H1 (cell line): ENCODE measurements at regions not wholly inside any gene's neighbourhood (a gene's known extent, or its start where the extent isn't known, plus 50 kb on each side); places are given as distances from the start of the nearest gene placed in this dataset.

ENCODE experiments used
- CTCF ChIA-PET: fragments of 300-600 bp; sonication (Branson Sonifier 250); formaldehyde crosslinking; loops from one replicate; lab custom pipeline; 2021; ENCODE audit not compliant: partially characterized antibody; lab: Charles Lee
- POLR2A ChIA-PET: fragments of 300-600 bp; sonication (Branson Sonifier 250); formaldehyde crosslinking; loops from one replicate; lab custom pipeline; 2021; ENCODE audit warnings: inconsistent platforms; ENCODE audit not compliant: partially characterized antibody; lab: Charles Lee
- DNase-seq, 2 experiments: peaks; one replicate each; pipeline versions ENCODE4 v3.0.0 to v3.0.0-alpha.2; 2010 to 2022; ENCODE audit warnings: low spot score in 2 of 2, low read depth in 1 of 2, mixed read lengths in 1 of 2
- FAIRE-seq: peaks from 2 replicates; lab custom pipeline; 2011; peaks lifted over from hg19 to GRCh38; lab: Jason Lieb, UNC
- H2AFZ ChIP-seq: 2 replicates; pipeline ENCODE4 v1.8.1; 2012; ENCODE audit warnings: low read length, inconsistent platforms
- H2AK5ac ChIP-seq: 2 replicates; pipeline ENCODE4 v1.6.1; 2013; ENCODE audit warnings: low read depth, low read length
- H2BK120ac ChIP-seq: replicated peaks from 2 replicates; pipeline ENCODE3; 2013; ENCODE audit warnings: low read depth, low read length, inconsistent platforms
- H2BK12ac ChIP-seq: 2 replicates; pipeline ENCODE4 v1.6.1; 2013; ENCODE audit warnings: low read depth, low read length
- H2BK15ac ChIP-seq: 2 replicates; pipeline ENCODE4 v1.6.1; 2013; ENCODE audit warnings: low read length
- H2BK20ac ChIP-seq: 2 replicates; pipeline ENCODE4 v1.6.1; 2013; ENCODE audit warnings: low read length
- H2BK5ac ChIP-seq: 2 replicates; pipeline ENCODE4 v1.6.1; 2013; ENCODE audit warnings: low read depth, low read length
- H3K14ac ChIP-seq: 2 replicates; pipeline ENCODE4 v1.6.1; 2013; ENCODE audit warnings: inconsistent platforms; ENCODE audit not compliant: insufficient read length
- H3K18ac ChIP-seq: 2 replicates; pipeline ENCODE4 v1.6.1; 2013; ENCODE audit warnings: low read length; ENCODE audit errors: extremely low read depth
- H3K23ac ChIP-seq: 2 replicates; pipeline ENCODE4 v1.6.1; 2013; ENCODE audit warnings: inconsistent platforms; ENCODE audit not compliant: insufficient read length
- H3K23me2 ChIP-seq: 2 replicates; pipeline ENCODE4 v1.6.1; 2013; ENCODE audit warnings: low read depth, low read length
- H3K27ac ChIP-seq: 2 replicates; pipeline ENCODE4 v1.6.1; 2011; ENCODE audit warnings: low read depth, low read length, inconsistent platforms
- H3K27me3 ChIP-seq, 4 experiments: replicated peaks in 1 of 4; 1 replicate in 1 of 4; 2 replicates in 3 of 4; pipeline versions ENCODE4 v1.6.1 to v1.8.1; 2011 to 2013; ENCODE audit warnings: low read length in 3 of 4, mild to moderate bottlenecking in 3 of 4, inconsistent platforms in 2 of 4, mixed read lengths in 2 of 4, moderate library complexity in 1 of 4; ENCODE audit not compliant: control insufficient read depth in 3 of 4, insufficient read depth in 3 of 4; ENCODE audit errors: extremely low read depth in 1 of 4
- H3K36me3 ChIP-seq, 4 experiments: 2 replicates each; pipeline versions ENCODE4 v1.6.1 to v1.8.1; 2011 to 2013; ENCODE audit warnings: mild to moderate bottlenecking in 4 of 4, low read length in 3 of 4, moderate library complexity in 2 of 4, control low read depth in 1 of 4, inconsistent platforms in 1 of 4; ENCODE audit not compliant: insufficient read depth in 4 of 4, control insufficient read depth in 2 of 4
- H3K4ac ChIP-seq: replicated peaks from 2 replicates; pipeline ENCODE3; 2013; ENCODE audit warnings: low read length, low read depth, mixed read lengths, inconsistent platforms; ENCODE audit not compliant: insufficient read length
- H3K4me1 ChIP-seq, 4 experiments: replicated peaks in 1 of 4; 1 replicate in 1 of 4; 2 replicates in 3 of 4; pipeline versions ENCODE4 v1.6.1 to v1.8.1; 2011 to 2013; ENCODE audit warnings: low read length in 3 of 4, inconsistent platforms in 2 of 4, mixed read lengths in 1 of 4; ENCODE audit not compliant: insufficient read depth in 4 of 4, control insufficient read depth in 3 of 4
- H3K4me2 ChIP-seq, 2 experiments: 2 replicates each; pipeline versions ENCODE4 v1.6.1 to v1.8.1; 2011 to 2013; ENCODE audit warnings: low read depth in 2 of 2, low read length in 2 of 2, control low read depth in 1 of 2, inconsistent platforms in 1 of 2, mild to moderate bottlenecking in 1 of 2; ENCODE audit not compliant: insufficient read depth in 1 of 2
- H3K4me3 ChIP-seq, 4 experiments: fragments of 200-600, 300-600 bp in 1 of 4; sonication (generic), shearing (Covaris generic), sonication (Bioruptor Twin) in 1 of 4; 2 replicates each; pipeline versions ENCODE4 v1.5.1 to v1.8.1; 2011 to 2016; ENCODE audit warnings: low read length in 4 of 4, low read depth in 3 of 4, control low read depth in 2 of 4, inconsistent platforms in 2 of 4, mild to moderate bottlenecking in 2 of 4, mixed read lengths in 1 of 4, moderate library complexity in 1 of 4; ENCODE audit not compliant: insufficient read depth in 2 of 4; ENCODE audit errors: extremely low read depth in 1 of 4
- H3K56ac ChIP-seq: replicated peaks from 2 replicates; pipeline ENCODE3; 2013; ENCODE audit warnings: low read depth, mild to moderate bottlenecking, mixed read lengths, low read length, inconsistent platforms; ENCODE audit not compliant: insufficient read length
- H3K79me1 ChIP-seq: 2 replicates; pipeline ENCODE4 v1.6.1; 2013; ENCODE audit warnings: low read depth, low read length, control low read depth
- H3K79me2 ChIP-seq, 2 experiments: 2 replicates each; pipeline versions ENCODE4 v1.6.1 to v1.8.1; 2012 to 2013; ENCODE audit warnings: low read length in 2 of 2, mild to moderate bottlenecking in 2 of 2, inconsistent platforms in 1 of 2; ENCODE audit not compliant: insufficient read depth in 2 of 2, control insufficient read depth in 1 of 2
- H3K9ac ChIP-seq, 4 experiments: replicated peaks in 1 of 4; 1 replicate in 1 of 4; 2 replicates in 3 of 4; pipeline versions ENCODE4 v1.6.1 to v1.8.1; 2011 to 2013; ENCODE audit warnings: low read depth in 3 of 4, low read length in 3 of 4, control low read depth in 2 of 4, mild to moderate bottlenecking in 2 of 4, moderate library complexity in 2 of 4, inconsistent platforms in 1 of 4; ENCODE audit errors: extremely low read depth in 1 of 4
- H3K9me3 ChIP-seq, 2 experiments: 2 replicates each; pipeline versions ENCODE4 v1.6.1 to v1.8.1; 2012 to 2013; ENCODE audit warnings: mild to moderate bottlenecking in 2 of 2, moderate library complexity in 2 of 2, control low read depth in 1 of 2, inconsistent platforms in 1 of 2, low read depth in 1 of 2, low read length in 1 of 2, mixed read lengths in 1 of 2; ENCODE audit not compliant: insufficient read depth in 2 of 2
- H4K20me1 ChIP-seq, 2 experiments: replicated peaks in 1 of 2; 2 replicates each; pipeline versions ENCODE3 to v1.8.1; 2011 to 2013; ENCODE audit warnings: inconsistent platforms in 2 of 2, low read length in 2 of 2, mild to moderate bottlenecking in 1 of 2; ENCODE audit not compliant: insufficient read depth in 2 of 2, control insufficient read depth in 1 of 2
- H4K5ac ChIP-seq: 2 replicates; pipeline ENCODE4 v1.6.1; 2013; ENCODE audit warnings: low read length, low read depth, mixed read lengths, inconsistent platforms; ENCODE audit not compliant: insufficient read length
- H4K8ac ChIP-seq: 2 replicates; pipeline ENCODE4 v1.8.0; 2013; ENCODE audit warnings: mild to moderate bottlenecking, moderate library complexity, low read length, inconsistent platforms; ENCODE audit not compliant: insufficient read depth; ENCODE audit errors: extremely low read depth
- H4K91ac ChIP-seq: replicated peaks from 2 replicates; pipeline ENCODE3; 2013; ENCODE audit warnings: low read length, mixed read lengths, inconsistent platforms; ENCODE audit not compliant: insufficient read length
- CBX5 ChIP-seq: fragments of 300-800, 300-1000 bp; sonication (generic); IDR thresholded peaks from 2 replicates; pipeline ENCODE4 v1.7.1; 2016; ENCODE audit warnings: antibody characterized with exemption, low read length, low read depth
- CBX8 ChIP-seq: fragments of 300-800, 300-1000 bp; sonication (generic); IDR thresholded peaks from 2 replicates; pipeline ENCODE4 v1.7.1; 2016; ENCODE audit warnings: low read depth, low read length, borderline replicate concordance
- CTCF ChIP-seq, 3 experiments: IDR thresholded peaks; 1 replicate in 2 of 3; 2 replicates in 1 of 3; pipeline versions ENCODE4 v1.5.1 to v1.6.1; 2011; ENCODE audit warnings: low read length in 3 of 3, mild to moderate bottlenecking in 3 of 3, inconsistent platforms in 2 of 3, low read depth in 1 of 3, moderate library complexity in 1 of 3; ENCODE audit not compliant: insufficient read depth in 1 of 3; ENCODE audit errors: control extremely low read depth in 1 of 3
- EP300 ChIP-seq, 2 experiments: IDR thresholded peaks; 1 replicate in 1 of 2; 2 replicates in 1 of 2; pipeline ENCODE4 v1.6.1; 2011 to 2012; ENCODE audit warnings: low read depth in 2 of 2, low read length in 2 of 2, mild to moderate bottlenecking in 2 of 2, borderline replicate concordance in 1 of 2, inconsistent platforms in 1 of 2, moderate library complexity in 1 of 2
- JUN ChIP-seq: IDR thresholded peaks from 2 replicates; pipeline ENCODE4 v1.6.1; 2011; ENCODE audit warnings: low read depth, mild to moderate bottlenecking, improper control_type of control experiment, low read length
- JUND ChIP-seq: IDR thresholded peaks from 2 replicates; pipeline ENCODE4 v1.6.1; 2011; ENCODE audit warnings: mild to moderate bottlenecking, improper control_type of control experiment, low read length
- KDM1A ChIP-seq: fragments of 200-600, 300-600 bp; sonication (generic); IDR thresholded peaks from 2 replicates; pipeline ENCODE4 v1.7.1; 2016; ENCODE audit warnings: mild to moderate bottlenecking, low read length, borderline replicate concordance
- KDM4A ChIP-seq: IDR thresholded peaks from one replicate; pipeline ENCODE4 v1.7.1; 2012; ENCODE audit warnings: low read depth, mild to moderate bottlenecking, moderate library complexity, low read length, inconsistent platforms; ENCODE audit not compliant: severe bottlenecking
- NANOG ChIP-seq: IDR thresholded peaks from 2 replicates; pipeline ENCODE4 v1.6.1; 2011; ENCODE audit warnings: low read length, low read depth, mild to moderate bottlenecking, inconsistent platforms; ENCODE audit not compliant: insufficient read depth, poor library complexity, severe bottlenecking
- PHF8 ChIP-seq: fragments of 200-600 bp; sonication (generic); conservative IDR thresholded peaks from 2 replicates; pipeline ENCODE4 v1.7.1; 2012; ENCODE audit warnings: low read depth, mild to moderate bottlenecking, inconsistent platforms, low read length, moderate library complexity
- SIX5 ChIP-seq: IDR thresholded peaks from 2 replicates; pipeline ENCODE4 v1.6.1; 2011; ENCODE audit warnings: mild to moderate bottlenecking, low read depth, low read length
- TCF12 ChIP-seq: IDR thresholded peaks from 2 replicates; pipeline ENCODE4 v1.6.1; 2011; ENCODE audit warnings: low read depth, mild to moderate bottlenecking, low read length

- H2AFZ ChIP-seq = no peak overlapping the region
- no peak overlapping the region for H3K9ac ChIP-seq
- no peaks in the 10 kb centered on the region for H3K79me2 ChIP-seq
- no peak overlapping the region for H3K56ac ChIP-seq
- no peak overlapping the region for H2BK5ac ChIP-seq
- no peak overlapping the region for H2BK12ac ChIP-seq
- FAIRE-seq (no peak), DNase-seq (no peak)
- no peaks in the 10 kb centered on the region for H4K20me1 ChIP-seq
- no peaks in the 10 kb centered on the region for H3K79me1 ChIP-seq
- no peak overlapping the region for H4K8ac ChIP-seq
- no peak overlapping the region for H2BK20ac ChIP-seq
- TF ChIP-seq PHF8 (no peak), KDM1A (no peak), CBX8 (no peak), SIX5 (no peak), EP300 (IDR thresholded peaks at IDR 0.05; ENCODE audit: borderline replicate concordance in 1 of 2, low read depth in 2 of 2, low read length in 2 of 2) (no peak), KDM4A (no peak), CTCF (IDR thresholded peaks at IDR 0.05; ENCODE audit: control extremely low read depth in 1 of 3, insufficient read depth in 1 of 3, low read depth in 1 of 3, low read length in 3 of 3) (no peak), JUN (no peak), NANOG (no peak), TCF12 (no peak), JUND (no peak), CBX5 (no peak)
- ChIA-PET CTCF (no interaction called here), POLR2A (no interaction called here)
- H3K4me3 ChIP-seq = no peak overlapping the region
- no peak overlapping the region for H3K4me2 ChIP-seq
- H4K5ac ChIP-seq = no peak overlapping the region
- no peak overlapping the region for H2BK120ac ChIP-seq
- H3K18ac ChIP-seq = no peak overlapping the region
- H2AK5ac ChIP-seq = no peak overlapping the region
- no peaks in the 10 kb centered on the region for H3K27me3 ChIP-seq
- no peaks in the 10 kb centered on the region for H3K4me1 ChIP-seq
- H2BK15ac ChIP-seq = no peak overlapping the region
- H3K14ac ChIP-seq = no peak overlapping the region
- no peaks in the 10 kb centered on the region for H3K36me3 ChIP-seq
- no peak overlapping the region for H3K23ac ChIP-seq
- H3K27ac ChIP-seq = no peak overlapping the region
- no peak overlapping the region for H4K91ac ChIP-seq
- H3K23me2 ChIP-seq = no peaks in the 10 kb centered on the region
- no peak overlapping the region for H3K4ac ChIP-seq
- H3K9me3 ChIP-seq = no peaks in the 10 kb centered on the region
These were observed 368.9 kb downstream of the PLA2G4A start for GRCh38 chr1:187197685-187198084.
